H1 (cell line): ENCODE measurements at regions not wholly inside any gene's neighbourhood (a gene's known extent, or its start where the extent isn't known, plus 50 kb on each side); places are given as distances from the start of the nearest gene placed in this dataset.

Experiments
- CTCF ChIP-seq, 3 experiments: IDR thresholded peaks; 1 replicate in 2 of 3; 2 replicates in 1 of 3; pipeline versions ENCODE4 v1.5.1 to v1.6.1; 2011; ENCODE audit warnings: low read length in 3 of 3, mild to moderate bottlenecking in 3 of 3, inconsistent platforms in 2 of 3, low read depth in 1 of 3, moderate library complexity in 1 of 3; ENCODE audit not compliant: insufficient read depth in 1 of 3; ENCODE audit errors: control extremely low read depth in 1 of 3
- RAD21 ChIP-seq, 2 experiments: IDR thresholded peaks in 1 of 2; conservative IDR thresholded peaks in 1 of 2; 2 replicates each; pipeline ENCODE4 v1.6.1; 2011; ENCODE audit warnings: low read depth in 2 of 2, low read length in 2 of 2, improper control_type of control experiment in 1 of 2, inconsistent platforms in 1 of 2, mild to moderate bottlenecking in 1 of 2, moderate library complexity in 1 of 2

- no peak for TF ChIP-seq CTCF (IDR thresholded peaks at IDR 0.05; ENCODE audit: control extremely low read depth in 1 of 3, insufficient read depth in 1 of 3, low read depth in 1 of 3, low read length in 3 of 3)
- TF ChIP-seq RAD21 (IDR thresholded peaks at IDR 0.05 in 1 of 2, conservative IDR thresholded peaks at IDR 0.05 in 1 of 2; ENCODE audit: low read depth in 2 of 2, low read length in 2 of 2), result no peak
Measured at GRCh38 chr1:209431813-209432442, 151.6 kb upstream of the CAMK1G start.
